ENCODE measurements at regions not wholly inside any gene's neighbourhood (a gene's known extent, or its start where the extent isn't known, plus 50 kb on each side); places are given as distances from the start of the nearest gene placed in this dataset.

- Histone ChIP-seq H3K27me3 (ENCODE audit: control insufficient read depth in 1 of 2, insufficient read depth in 1 of 2, low read length in 2 of 2) (no peaks in the 10 kb centered on the region), H2AK5ac (ENCODE audit: low read length, severe bottlenecking) (no peak overlapping the region), H3K23ac (ENCODE audit: low read length in 2 of 2) (no peak overlapping the region), H3K14ac (ENCODE audit: low read length in 2 of 2) (no peak overlapping the region), H4K91ac (ENCODE audit: low read length) (no peak overlapping the region), H3K9ac (ENCODE audit: low read length) (no peak overlapping the region), H2BK12ac (ENCODE audit: low read length in 2 of 2) (no peak overlapping the region), H2BK5ac (ENCODE audit: low read depth, low read length, poor library complexity, severe bottlenecking) (no peak overlapping the region), H3K79me1 (replicated peaks; ENCODE audit: low read length, poor library complexity, severe bottlenecking) (no peaks in the 10 kb centered on the region), H2BK120ac (ENCODE audit: low read depth, low read length) (no peak overlapping the region), H3K36me3 (ENCODE audit: control insufficient read depth in 1 of 2, insufficient read depth in 2 of 2, low read depth in 1 of 2, low read length in 2 of 2) (no peaks in the 10 kb centered on the region), H2BK15ac (ENCODE audit: low read depth, poor library complexity, severe bottlenecking) (no peak overlapping the region), H3K9me3 (ENCODE audit: control insufficient read depth, low read length) (no peaks in the 10 kb centered on the region), H4K8ac (ENCODE audit: low read length) (no peak overlapping the region), H2AFZ (ENCODE audit: low read depth, low read length) (no peak overlapping the region), H3K4me2 (ENCODE audit: low read length, poor library complexity, severe bottlenecking) (no peak overlapping the region), H3K27ac (ENCODE audit: low read length, poor library complexity, severe bottlenecking) (no peak overlapping the region), H3K18ac (ENCODE audit: low read depth in 1 of 2, low read length in 2 of 2) (no peak overlapping the region), H3K4me3 (ENCODE audit: insufficient read depth in 1 of 2, low read depth in 1 of 2, low read length in 2 of 2) (no peak overlapping the region), H3K4me1 (ENCODE audit: control insufficient read depth, insufficient read depth, low read depth, low read length) (no peaks in the 10 kb centered on the region), H3K4ac (ENCODE audit: low read depth in 1 of 2, low read length in 2 of 2) (no peak overlapping the region)
- DNase-seq = no peak
These were observed 232.5 kb downstream of the PARP8 start for GRCh38 chr5:50898966-50899365.

- Histone ChIP-seq H2AK5ac (ENCODE audit: low read length, severe bottlenecking) (no peak overlapping the region), H3K27me3 (ENCODE audit: control insufficient read depth in 1 of 2, insufficient read depth in 1 of 2, low read length in 2 of 2) (no peaks in the 10 kb centered on the region), H3K4me1 (ENCODE audit: control insufficient read depth, insufficient read depth, low read depth, low read length) (no peaks in the 10 kb centered on the region), H3K27ac (ENCODE audit: low read length, poor library complexity, severe bottlenecking) (no peak overlapping the region), H3K9ac (ENCODE audit: low read length) (no peak overlapping the region), H4K8ac (ENCODE audit: low read length) (no peak overlapping the region), H4K91ac (ENCODE audit: low read length) (no peak overlapping the region), H2AFZ (ENCODE audit: low read depth, low read length) (no peak overlapping the region), H3K9me3 (ENCODE audit: control insufficient read depth, low read length) (no peaks in the 10 kb centered on the region), H3K18ac (ENCODE audit: low read depth in 1 of 2, low read length in 2 of 2) (no peak overlapping the region), H3K23ac (ENCODE audit: low read length in 2 of 2) (no peak overlapping the region), H3K79me1 (replicated peaks; ENCODE audit: low read length, poor library complexity, severe bottlenecking) (no peaks in the 10 kb centered on the region), H3K4me2 (ENCODE audit: low read length, poor library complexity, severe bottlenecking) (no peak overlapping the region), H2BK15ac (ENCODE audit: low read depth, poor library complexity, severe bottlenecking) (no peak overlapping the region), H3K4me3 (ENCODE audit: insufficient read depth in 1 of 2, low read depth in 1 of 2, low read length in 2 of 2) (no peak overlapping the region), H3K36me3 (ENCODE audit: control insufficient read depth in 1 of 2, insufficient read depth in 2 of 2, low read depth in 1 of 2, low read length in 2 of 2) (no peaks in the 10 kb centered on the region), H2BK12ac (ENCODE audit: low read length in 2 of 2) (no peak overlapping the region), H2BK120ac (ENCODE audit: low read depth, low read length) (no peak overlapping the region), H3K4ac (ENCODE audit: low read depth in 1 of 2, low read length in 2 of 2) (no peak overlapping the region), H3K14ac (ENCODE audit: low read length in 2 of 2) (no peak overlapping the region), H2BK5ac (ENCODE audit: low read depth, low read length, poor library complexity, severe bottlenecking) (no peak overlapping the region)
- no peak for DNase-seq
- WGBS = 96% methylated on average over 3 of the region's 3 CpGs
These were observed 234.6 kb downstream of the PARP8 start for GRCh38 chr5:50900952-50901510.

DNA sequence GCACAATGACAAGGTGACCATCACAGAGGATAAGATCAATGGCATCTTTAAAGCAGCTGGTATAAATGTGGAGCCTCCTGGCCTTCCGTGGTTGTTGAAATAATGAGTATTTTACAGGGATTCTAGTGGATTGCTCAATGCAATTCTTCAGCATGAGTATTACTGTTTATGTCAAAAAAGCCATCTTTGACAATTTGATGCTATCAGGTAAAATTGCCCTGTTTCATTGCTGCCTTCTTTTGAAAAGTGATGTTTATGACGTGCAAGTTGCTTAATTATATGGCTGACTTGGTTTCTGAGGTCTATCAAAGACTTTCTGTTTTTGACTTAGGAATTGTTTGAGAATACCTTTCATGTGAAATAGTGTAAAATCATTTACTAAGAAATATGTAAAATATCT, 237.2 kb downstream of the PARP8 start:
- DNase-seq = no peak
- Histone ChIP-seq H3K4me1 (ENCODE audit: control insufficient read depth, insufficient read depth, low read depth, low read length) (no peaks in the 10 kb centered on the region), H3K18ac (ENCODE audit: low read depth in 1 of 2, low read length in 2 of 2) (no peak overlapping the region), H2BK5ac (ENCODE audit: low read depth, low read length, poor library complexity, severe bottlenecking) (no peak overlapping the region), H2AK5ac (ENCODE audit: low read length, severe bottlenecking) (no peak overlapping the region), H3K9ac (ENCODE audit: low read length) (no peak overlapping the region), H3K4me2 (ENCODE audit: low read length, poor library complexity, severe bottlenecking) (no peak overlapping the region), H3K27me3 (ENCODE audit: control insufficient read depth in 1 of 2, insufficient read depth in 1 of 2, low read length in 2 of 2) (no peaks in the 10 kb centered on the region), H2BK120ac (ENCODE audit: low read depth, low read length) (no peak overlapping the region), H3K4ac (ENCODE audit: low read depth in 1 of 2, low read length in 2 of 2) (no peak overlapping the region), H3K14ac (ENCODE audit: low read length in 2 of 2) (no peak overlapping the region), H3K4me3 (ENCODE audit: insufficient read depth in 1 of 2, low read depth in 1 of 2, low read length in 2 of 2) (no peak overlapping the region), H3K23ac (ENCODE audit: low read length in 2 of 2) (no peak overlapping the region), H2BK12ac (ENCODE audit: low read length in 2 of 2) (no peak overlapping the region), H3K9me3 (ENCODE audit: control insufficient read depth, low read length) (no peaks in the 10 kb centered on the region), H3K27ac (ENCODE audit: low read length, poor library complexity, severe bottlenecking) (no peak overlapping the region), H2BK15ac (ENCODE audit: low read depth, poor library complexity, severe bottlenecking) (no peak overlapping the region), H3K79me1 (replicated peaks; ENCODE audit: low read length, poor library complexity, severe bottlenecking) (no peaks in the 10 kb centered on the region), H3K36me3 (ENCODE audit: control insufficient read depth in 1 of 2, insufficient read depth in 2 of 2, low read depth in 1 of 2, low read length in 2 of 2) (no peaks in the 10 kb centered on the region), H4K91ac (ENCODE audit: low read length) (no peak overlapping the region), H2AFZ (ENCODE audit: low read depth, low read length) (no peak overlapping the region), H4K8ac (ENCODE audit: low read length) (no peak overlapping the region)
- WGBS = 95% methylated on average over 2 of the region's 2 CpGs

DNA sequence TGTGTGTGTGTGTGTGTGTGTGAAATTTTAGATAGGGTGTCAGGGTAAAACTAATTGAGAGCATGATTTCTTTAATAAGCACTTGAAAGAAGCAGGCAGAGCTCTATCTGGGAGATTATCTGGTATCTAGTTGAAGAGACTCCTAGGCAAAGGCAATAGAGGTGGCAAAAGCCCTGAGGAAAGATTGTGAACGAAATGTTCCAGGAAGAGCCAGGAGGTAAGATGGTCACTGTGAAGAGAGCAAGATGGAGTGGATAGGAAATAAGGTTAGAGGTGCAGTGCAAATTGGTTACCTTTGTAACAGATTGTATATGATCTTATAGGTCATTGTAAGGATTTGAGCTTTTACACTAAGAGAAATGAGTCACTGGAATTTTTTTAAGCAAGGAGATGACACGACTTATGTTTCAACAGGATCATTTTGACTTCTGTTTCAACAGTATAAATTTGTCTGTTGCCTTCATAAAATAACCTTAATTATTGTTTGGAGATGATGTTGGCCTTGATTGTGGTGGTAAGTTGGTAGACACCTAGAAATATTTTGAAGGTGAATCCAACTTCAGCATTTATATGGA, 239.6 kb downstream of the PARP8 start:
- H2AFZ ChIP-seq (ENCODE audit: low read depth, low read length) = no peak overlapping the region
- H3K4ac ChIP-seq (ENCODE audit: low read depth in 1 of 2, low read length in 2 of 2) = no peak overlapping the region
- H3K18ac ChIP-seq (ENCODE audit: low read depth in 1 of 2, low read length in 2 of 2) = no peak overlapping the region
- H3K36me3 ChIP-seq (ENCODE audit: control insufficient read depth in 1 of 2, insufficient read depth in 2 of 2, low read depth in 1 of 2, low read length in 2 of 2) = no peaks in the 10 kb centered on the region
- no peak overlapping the region for H3K4me3 ChIP-seq (ENCODE audit: insufficient read depth in 1 of 2, low read depth in 1 of 2, low read length in 2 of 2)
- H3K9me3 ChIP-seq (ENCODE audit: control insufficient read depth, low read length) = no peaks in the 10 kb centered on the region
- no peak overlapping the region for H3K27ac ChIP-seq (ENCODE audit: low read length, poor library complexity, severe bottlenecking)
- no peak overlapping the region for H2BK120ac ChIP-seq (ENCODE audit: low read depth, low read length)
- H3K27me3 ChIP-seq (ENCODE audit: control insufficient read depth in 1 of 2, insufficient read depth in 1 of 2, low read length in 2 of 2) = no peaks in the 10 kb centered on the region
- 79% methylated on average over 2 of the region's 2 CpGs for WGBS
- H2BK12ac ChIP-seq (ENCODE audit: low read length in 2 of 2) = no peak overlapping the region
- no peak overlapping the region for H3K9ac ChIP-seq (ENCODE audit: low read length)
- no peak overlapping the region for H2BK15ac ChIP-seq (ENCODE audit: low read depth, poor library complexity, severe bottlenecking)
- no peak for DNase-seq
- no peak overlapping the region for H2BK5ac ChIP-seq (ENCODE audit: low read depth, low read length, poor library complexity, severe bottlenecking)
- no peak overlapping the region for H3K23ac ChIP-seq (ENCODE audit: low read length in 2 of 2)
- no peak overlapping the region for H3K4me2 ChIP-seq (ENCODE audit: low read length, poor library complexity, severe bottlenecking)
- H3K4me1 ChIP-seq (ENCODE audit: control insufficient read depth, insufficient read depth, low read depth, low read length) = no peaks in the 10 kb centered on the region
- H2AK5ac ChIP-seq (ENCODE audit: low read length, severe bottlenecking) = no peak overlapping the region
- no peak overlapping the region for H3K14ac ChIP-seq (ENCODE audit: low read length in 2 of 2)
- H4K8ac ChIP-seq (ENCODE audit: low read length) = no peak overlapping the region
- H4K91ac ChIP-seq (ENCODE audit: low read length) = no peak overlapping the region
- no peaks in the 10 kb centered on the region for H3K79me1 ChIP-seq (replicated peaks; ENCODE audit: low read length, poor library complexity, severe bottlenecking)
